GM21447 (cell line): ENCODE measurements at regions not wholly inside any gene's neighbourhood (a gene's known extent, or its start where the extent isn't known, plus 50 kb on each side); places are given as distances from the start of the nearest gene placed in this dataset.
A peak's percentile ranks its signal among the peaks of the same experiment; 100 is the strongest.

Experiments used
- ATAC-seq: cut with Tn5 transposase; IDR thresholded peaks from one replicate; pipeline ENCODE4 v1.9.1; 2021; ENCODE audit not compliant: unreplicated experiment

GRCh38 chr12:24231298-24231697 lies 281.8 kb upstream of the SOX5 start:
- ATAC-seq = peak; percentile 79

GRCh38 chr12:24230061-24230701 lies 280.7 kb upstream of the SOX5 start:
- ATAC-seq = no peak

GRCh38 chr12:24229031-24229700 lies 279.7 kb upstream of the SOX5 start:
- no peak for ATAC-seq

- no peak for ATAC-seq
Observed at GRCh38 chr12:24228371-24228770, 278.9 kb upstream of the SOX5 start.

GRCh38 chr12:24227551-24227950 lies 278.1 kb upstream of the SOX5 start:
- no peak for ATAC-seq

- ATAC-seq = peak; percentile 43
Observed at GRCh38 chr12:24226745-24227350, 277.4 kb upstream of the SOX5 start.

GRCh38 chr12:24224401-24224800 lies 274.9 kb upstream of the SOX5 start:
- ATAC-seq = no peak

- ATAC-seq = no peak
Observed at GRCh38 chr12:24223926-24224325, 274.5 kb upstream of the SOX5 start.

- no peak for ATAC-seq
Observed at GRCh38 chr12:24222968-24223367, 273.5 kb upstream of the SOX5 start.

GRCh38 chr12:24212496-24212895 lies 263.0 kb upstream of the SOX5 start:
- no peak for ATAC-seq

GRCh38 chr12:24206621-24207020 lies 257.2 kb upstream of the SOX5 start:
- ATAC-seq = no peak

GRCh38 chr12:24201258-24201970 lies 251.9 kb upstream of the SOX5 start:
- ATAC-seq = peak; percentile 35

GRCh38 chr12:24200010-24200409 lies 250.5 kb upstream of the SOX5 start:
- no peak for ATAC-seq

GRCh38 chr12:24198936-24199671 lies 249.6 kb upstream of the SOX5 start:
- ATAC-seq = no peak

- no peak for ATAC-seq
Observed at GRCh38 chr12:24198070-24198469, 248.6 kb upstream of the SOX5 start.

GRCh38 chr12:24197532-24197931 lies 248.1 kb upstream of the SOX5 start:
- ATAC-seq = no peak

GRCh38 chr12:24195063-24195462 lies 245.6 kb upstream of the SOX5 start:
- no peak for ATAC-seq

- ATAC-seq = no peak
Observed at GRCh38 chr12:24191117-24191516, 241.6 kb upstream of the SOX5 start.

- ATAC-seq = no peak
Observed at GRCh38 chr12:24185782-24186181, 236.3 kb upstream of the SOX5 start.

GRCh38 chr12:24177889-24178288 lies 228.4 kb upstream of the SOX5 start:
- peak; percentile 91 for ATAC-seq

- no peak for ATAC-seq
Observed at GRCh38 chr12:24175929-24176328, 226.5 kb upstream of the SOX5 start.
